Endodermal cell (in vitro differentiated cells): ENCODE measurements at regions not wholly inside any gene's neighbourhood (a gene's known extent, or its start where the extent isn't known, plus 50 kb on each side); places are given as distances from the start of the nearest gene placed in this dataset.

Experiments used
- DNase-seq: peaks from one replicate; pipeline ENCODE4 v3.0.0-alpha.2; 2017
- H3K27ac ChIP-seq: 2 replicates; pipeline ENCODE4 v1.5.1; 2013; ENCODE audit warnings: mild to moderate bottlenecking, low read depth, low read length, moderate library complexity
- H3K27me3 ChIP-seq: 2 replicates; pipeline ENCODE4 v1.6.1; 2013; ENCODE audit warnings: mild to moderate bottlenecking, low read length, moderate library complexity; ENCODE audit not compliant: insufficient read depth, control insufficient read depth, poor library complexity, severe bottlenecking
- H3K36me3 ChIP-seq: 2 replicates; pipeline ENCODE4 v1.7.0; 2013; ENCODE audit warnings: mild to moderate bottlenecking, low read length, moderate library complexity; ENCODE audit not compliant: control insufficient read depth, insufficient read depth
- H3K4me1 ChIP-seq: one replicate; pipeline ENCODE4 v1.7.0; 2013; ENCODE audit warnings: low read length; ENCODE audit not compliant: control insufficient read depth, insufficient read depth
- H3K4me3 ChIP-seq: 2 replicates; pipeline ENCODE4 v1.5.1; 2013; ENCODE audit warnings: mild to moderate bottlenecking, low read length, moderate library complexity
- H3K9ac ChIP-seq: 2 replicates; pipeline ENCODE4 v1.6.1; 2013; ENCODE audit warnings: mild to moderate bottlenecking, low read length, moderate library complexity; ENCODE audit not compliant: poor library complexity, severe bottlenecking; ENCODE audit errors: extremely low read depth
- H3K9me3 ChIP-seq: 2 replicates; pipeline ENCODE4 v1.6.1; 2013; ENCODE audit warnings: mild to moderate bottlenecking, low read length, moderate library complexity; ENCODE audit not compliant: control insufficient read depth
- H3K27ac Mint-ChIP-seq: 2 replicates; pipeline ENCODE4 v1.8.0; 2020; ENCODE audit warnings: mixed read lengths
- H3K27me3 Mint-ChIP-seq: 2 replicates; pipeline ENCODE4 v1.8.0; 2021; ENCODE audit warnings: mild to moderate bottlenecking, mixed read lengths; ENCODE audit not compliant: insufficient read depth
- H3K36me3 Mint-ChIP-seq: 2 replicates; pipeline ENCODE4 v1.8.0; 2020; ENCODE audit warnings: low read depth, mixed read lengths
- H3K4me1 Mint-ChIP-seq: 2 replicates; pipeline ENCODE4 v1.8.0; 2020; ENCODE audit warnings: mixed read lengths
- H3K4me3 Mint-ChIP-seq: 2 replicates; pipeline ENCODE4 v1.8.0; 2020; ENCODE audit warnings: mild to moderate bottlenecking, moderate library complexity, mixed read lengths
- H3K9me3 Mint-ChIP-seq: 2 replicates; pipeline ENCODE4 v1.8.0; 2020; ENCODE audit warnings: mild to moderate bottlenecking, mixed read lengths
- CTCF ChIP-seq: fragments of 200-600 bp; sonication (generic); conservative IDR thresholded peaks from 2 replicates; pipeline ENCODE4 v1.5.0; 2021; ENCODE audit warnings: antibody characterized with exemption, mild to moderate bottlenecking
- WGBS, 2 experiments: methylation state at CpG; one replicate each; pipeline versions ENCODE4 v1.1.5 to v1.1.7; 2013; ENCODE audit warnings: missing lambda C conversion rate in 2 of 2, mixed read lengths in 1 of 2; ENCODE audit not compliant: insufficient coverage in 1 of 2, insufficient read length in 1 of 2; 5-methylcytosine and 5-hydroxymethylcytosine counted together

GRCh38 chr2:195468771-195469170, 188.3 kb upstream of the SLC39A10 start:
- TF ChIP-seq CTCF: no peak
- H3K27me3 Mint-ChIP-seq: no peaks in the 10 kb centered on the region
- no peaks in the 10 kb centered on the region for H3K4me1 ChIP-seq
- peaks cover 8% of the 10 kb centered on the region for H3K27me3 ChIP-seq
- no peak overlapping the region for H3K4me3 ChIP-seq
- H3K36me3 ChIP-seq: no peaks in the 10 kb centered on the region
- no peaks in the 10 kb centered on the region for H3K4me1 Mint-ChIP-seq
- H3K9ac ChIP-seq: no peak overlapping the region
- no peak for DNase-seq
- peaks cover 12% of the 10 kb centered on the region for H3K9me3 ChIP-seq
- no peak overlapping the region for H3K27ac Mint-ChIP-seq
- H3K27ac ChIP-seq: no peak overlapping the region
- H3K9me3 Mint-ChIP-seq: peaks cover 5% of the 10 kb centered on the region
- WGBS, 2 experiments: 89% methylated on average over 2 of the region's 2 CpGs; no CpG with 5 or more reads in 1 of the 2 experiments
- no peaks in the 10 kb centered on the region for H3K36me3 Mint-ChIP-seq
- H3K4me3 Mint-ChIP-seq: no peak overlapping the region

GRCh38 chr2:195466427-195466826, 190.6 kb upstream of the SLC39A10 start:
- Histone ChIP-seq H3K27ac (no peak overlapping the region), H3K27me3 (peaks cover 8% of the 10 kb centered on the region), H3K36me3 (no peaks in the 10 kb centered on the region), H3K4me1 (no peaks in the 10 kb centered on the region), H3K9ac (no peak overlapping the region), H3K4me3 (no peak overlapping the region), H3K9me3 (peaks cover 12% of the 10 kb centered on the region)
- peaks cover 5% of the 10 kb centered on the region for H3K9me3 Mint-ChIP-seq
- no peak for DNase-seq
- TF ChIP-seq CTCF: no peak
- no peaks in the 10 kb centered on the region for H3K4me1 Mint-ChIP-seq
- no peaks in the 10 kb centered on the region for H3K36me3 Mint-ChIP-seq
- no peaks in the 10 kb centered on the region for H3K27me3 Mint-ChIP-seq
- H3K4me3 Mint-ChIP-seq: no peak overlapping the region
- no peak overlapping the region for H3K27ac Mint-ChIP-seq

GRCh38 chr2:195461010-195461409, 196.0 kb upstream of the SLC39A10 start:
- WGBS, 2 experiments: 0 to 62% methylated on average over 1 to 3 of the region's 3 CpGs
- H3K9me3 ChIP-seq: peaks cover 2% of the 10 kb centered on the region
- no peaks in the 10 kb centered on the region for H3K4me1 ChIP-seq
- Mint-ChIP-seq H3K27ac (no peak overlapping the region), H3K4me1 (peaks cover 5% of the 10 kb centered on the region), H3K27me3 (no peaks in the 10 kb centered on the region), H3K36me3 (no peaks in the 10 kb centered on the region), H3K9me3 (peaks cover 6% of the 10 kb centered on the region), H3K4me3 (no peak overlapping the region)
- no peak overlapping the region for H3K4me3 ChIP-seq
- no peak for DNase-seq
- H3K36me3 ChIP-seq: no peaks in the 10 kb centered on the region
- H3K9ac ChIP-seq: no peak overlapping the region
- no peak overlapping the region for H3K27ac ChIP-seq
- no peaks in the 10 kb centered on the region for H3K27me3 ChIP-seq
- no peak for TF ChIP-seq CTCF
